NCI-H1105 treated with DMSO at 0.1 percent for 48 hours (cell line): ENCODE measurements at regions not wholly inside any gene's neighbourhood (a gene's known extent, or its start where the extent isn't known, plus 50 kb on each side); places are given as distances from the start of the nearest gene placed in this dataset.

ENCODE experiments used
- DNase-seq: peaks from one replicate; lab custom pipeline; 2025; lab: John Stamatoyannopoulos, UW

- DNase-seq: no peak
Measured at GRCh38 chr14:71202881-71203280, 295.6 kb downstream of the PCNX1 start.

GRCh38 chr14:71203306-71203705 lies 296.0 kb downstream of the PCNX1 start:
- no peak for DNase-seq

DNA sequence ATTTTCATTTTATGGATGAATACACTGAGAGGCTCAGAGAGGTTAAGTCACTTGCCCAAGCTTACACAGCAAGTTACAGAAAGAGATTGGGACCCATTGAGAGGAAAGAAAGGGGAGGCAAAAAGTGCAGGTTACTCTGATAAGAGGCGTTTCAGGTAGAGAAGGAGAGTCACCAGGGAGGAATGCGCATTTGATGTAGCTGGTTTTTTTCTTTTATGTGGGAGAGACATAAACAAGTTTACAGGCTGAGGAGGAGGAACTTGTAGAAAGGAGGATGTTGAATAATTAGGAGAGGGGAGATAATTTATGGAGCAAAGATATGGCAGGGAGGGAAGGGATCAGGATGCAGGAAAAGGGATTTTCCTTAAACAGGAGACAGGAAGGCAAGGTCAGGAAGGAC lies 297.0 kb downstream of the PCNX1 start:
- DNase-seq: no peak

DNA sequence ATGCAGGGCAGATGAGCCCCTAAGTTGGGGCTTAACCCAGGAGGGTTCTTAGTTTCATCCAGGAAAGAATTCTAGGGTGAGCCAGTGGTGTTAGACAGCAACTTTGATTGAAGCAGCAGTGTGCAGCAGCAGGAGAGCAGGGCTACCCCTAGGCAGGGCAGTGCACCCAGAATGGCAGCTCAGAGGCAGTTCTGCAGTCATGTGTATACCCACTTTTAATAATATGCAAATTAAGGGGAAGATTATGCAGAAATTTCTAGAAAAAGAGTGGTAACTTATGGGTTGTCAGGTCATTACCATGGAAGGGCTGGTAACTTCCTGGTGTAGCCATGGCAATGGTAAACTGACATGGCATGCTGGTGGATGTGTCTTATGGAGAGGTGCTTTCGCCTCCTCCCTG lies 297.5 kb downstream of the PCNX1 start:
- no peak for DNase-seq

GRCh38 chr14:71206123-71206522 lies 298.9 kb downstream of the PCNX1 start:
- DNase-seq: no peak

DNA sequence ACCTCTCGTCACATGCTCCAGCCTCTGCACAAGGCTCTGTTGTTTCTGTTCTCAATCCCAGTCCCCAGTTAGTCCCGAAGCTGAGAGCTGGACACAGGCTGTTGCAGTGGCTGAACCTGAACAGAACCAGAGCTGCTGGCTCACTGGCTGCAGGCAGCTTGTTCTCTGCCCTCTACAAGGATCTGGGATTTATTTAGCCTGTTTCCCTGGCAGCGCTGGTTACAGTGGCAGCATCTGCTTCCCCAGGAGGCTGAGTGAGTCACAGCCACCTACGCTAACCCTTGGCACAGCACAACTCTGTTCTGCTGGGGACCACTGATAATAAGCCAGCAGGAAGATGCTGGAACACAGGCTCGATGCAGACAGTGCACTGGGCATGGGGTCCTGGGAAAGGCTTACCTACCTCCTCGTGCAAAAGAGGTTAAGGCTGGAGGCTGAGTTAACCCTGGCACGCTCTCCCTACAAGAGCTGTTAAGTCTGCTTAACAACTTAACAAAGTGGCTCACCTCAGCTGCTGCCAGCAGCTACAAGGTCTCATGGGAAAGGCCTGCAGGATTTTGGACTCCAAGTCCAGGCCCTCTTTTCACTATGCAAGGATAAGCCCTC lies 299.6 kb downstream of the PCNX1 start:
- no peak for DNase-seq

GRCh38 chr14:71208702-71209357 lies 301.6 kb downstream of the PCNX1 start:
- DNase-seq: no peak

GRCh38 chr14:71209888-71210287 lies 302.6 kb downstream of the PCNX1 start:
- no peak for DNase-seq

GRCh38 chr14:71212093-71212492 lies 304.8 kb downstream of the PCNX1 start:
- DNase-seq: no peak

DNA sequence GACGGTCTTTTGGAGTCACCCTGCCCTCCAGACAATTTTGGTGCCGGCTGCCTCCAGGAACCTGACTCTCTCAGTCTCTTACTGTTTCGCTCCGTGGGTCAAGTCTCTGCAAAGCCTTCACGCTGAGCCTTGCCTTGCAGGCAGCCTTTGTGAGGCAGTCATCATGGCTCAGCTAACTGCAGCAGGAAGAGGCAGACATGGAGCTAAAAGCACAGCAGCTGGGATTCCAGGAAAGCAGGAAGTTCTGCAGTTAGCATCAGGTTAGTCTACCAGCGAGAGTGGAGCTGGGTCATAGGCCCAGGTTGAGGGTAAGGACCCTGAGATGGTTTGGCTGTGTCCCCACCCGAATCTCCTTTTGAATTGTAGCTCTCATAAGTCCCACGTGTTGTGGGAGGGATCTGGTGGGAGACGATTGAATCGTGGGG lies 305.4 kb downstream of the PCNX1 start:
- no peak for DNase-seq

DNA sequence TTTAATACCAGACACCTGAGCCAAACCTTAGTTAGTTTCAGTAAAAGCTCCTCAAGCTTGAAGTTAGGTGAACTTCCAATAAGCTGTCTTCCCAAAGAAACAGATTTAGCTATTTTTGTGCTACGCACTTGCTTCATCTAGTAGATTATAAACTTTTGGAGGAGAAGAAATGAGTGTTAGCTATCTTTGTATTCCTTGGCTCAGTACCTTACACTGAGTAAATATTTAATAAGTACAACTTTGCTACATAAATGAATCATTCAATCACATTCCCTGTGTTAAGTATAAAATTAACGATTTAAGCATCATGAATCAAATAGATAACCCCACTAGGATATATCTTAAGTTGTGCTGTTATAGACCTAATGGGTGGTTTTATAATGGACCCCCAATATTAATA lies 307.0 kb downstream of the PCNX1 start:
- DNase-seq: no peak

DNA sequence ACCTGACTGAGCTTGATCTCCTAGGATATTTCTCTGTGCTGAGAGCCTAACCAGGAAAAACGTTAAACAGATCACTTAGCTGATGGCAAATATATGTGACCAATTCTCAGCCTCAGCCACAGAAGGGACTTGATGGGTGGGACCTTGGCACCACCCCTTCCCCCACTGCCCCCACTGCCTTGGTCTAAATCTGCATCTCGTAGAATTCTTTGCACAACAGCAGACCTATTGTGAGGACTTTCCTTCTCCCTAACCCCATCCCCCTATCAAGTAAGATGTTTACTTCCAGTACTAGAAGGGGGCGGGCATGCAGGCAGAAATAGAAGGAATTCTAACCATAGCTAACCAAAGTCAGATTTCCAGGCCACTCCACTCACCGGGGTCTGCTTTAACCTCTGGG lies 313.2 kb downstream of the PCNX1 start:
- no peak for DNase-seq

DNA sequence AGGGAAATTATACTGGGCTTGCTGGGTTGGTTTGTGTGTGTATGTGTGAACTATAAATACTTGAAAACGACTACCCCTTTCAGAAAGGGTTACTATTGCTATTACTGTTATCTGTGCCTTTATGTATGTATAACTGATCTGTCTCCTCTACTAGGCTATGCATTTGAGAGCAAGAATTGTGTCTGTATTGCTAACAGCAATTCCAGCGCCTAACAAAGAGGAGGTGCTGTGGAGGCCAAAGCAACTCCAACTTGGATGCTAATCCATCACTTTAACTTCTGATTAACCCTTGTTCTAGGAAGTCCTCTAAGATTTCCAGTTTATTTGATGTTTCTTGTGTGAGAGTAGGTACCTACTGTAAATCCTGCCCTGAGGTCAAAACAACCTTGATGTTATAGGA lies 313.9 kb downstream of the PCNX1 start:
- no peak for DNase-seq

GRCh38 chr14:71225113-71225512 lies 317.9 kb downstream of the PCNX1 start:
- DNase-seq: no peak

DNA sequence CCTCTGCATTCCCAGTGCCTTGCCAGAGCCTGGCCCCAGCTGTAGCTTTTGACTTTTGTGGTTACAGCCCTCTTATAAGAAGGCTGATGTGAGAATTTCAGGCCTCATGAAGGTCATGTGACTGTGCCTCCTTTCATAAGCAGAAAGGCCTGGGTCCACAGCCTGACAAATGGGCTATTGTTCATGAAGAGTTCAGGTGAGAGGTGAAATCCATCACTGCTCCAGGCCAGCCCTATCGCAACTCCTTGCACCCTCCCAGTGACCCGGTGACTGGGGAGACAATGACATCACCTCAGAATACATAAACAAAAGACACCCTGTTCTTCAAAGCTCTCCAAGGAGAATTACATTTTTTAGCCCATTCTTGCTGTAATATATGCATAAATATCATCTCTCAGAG lies 321.5 kb downstream of the PCNX1 start:
- no peak for DNase-seq

GRCh38 chr14:71229875-71230274 lies 322.6 kb downstream of the PCNX1 start:
- DNase-seq: no peak

- DNase-seq: no peak
Measured at GRCh38 chr14:71230897-71231296, 323.6 kb downstream of the PCNX1 start.

DNA sequence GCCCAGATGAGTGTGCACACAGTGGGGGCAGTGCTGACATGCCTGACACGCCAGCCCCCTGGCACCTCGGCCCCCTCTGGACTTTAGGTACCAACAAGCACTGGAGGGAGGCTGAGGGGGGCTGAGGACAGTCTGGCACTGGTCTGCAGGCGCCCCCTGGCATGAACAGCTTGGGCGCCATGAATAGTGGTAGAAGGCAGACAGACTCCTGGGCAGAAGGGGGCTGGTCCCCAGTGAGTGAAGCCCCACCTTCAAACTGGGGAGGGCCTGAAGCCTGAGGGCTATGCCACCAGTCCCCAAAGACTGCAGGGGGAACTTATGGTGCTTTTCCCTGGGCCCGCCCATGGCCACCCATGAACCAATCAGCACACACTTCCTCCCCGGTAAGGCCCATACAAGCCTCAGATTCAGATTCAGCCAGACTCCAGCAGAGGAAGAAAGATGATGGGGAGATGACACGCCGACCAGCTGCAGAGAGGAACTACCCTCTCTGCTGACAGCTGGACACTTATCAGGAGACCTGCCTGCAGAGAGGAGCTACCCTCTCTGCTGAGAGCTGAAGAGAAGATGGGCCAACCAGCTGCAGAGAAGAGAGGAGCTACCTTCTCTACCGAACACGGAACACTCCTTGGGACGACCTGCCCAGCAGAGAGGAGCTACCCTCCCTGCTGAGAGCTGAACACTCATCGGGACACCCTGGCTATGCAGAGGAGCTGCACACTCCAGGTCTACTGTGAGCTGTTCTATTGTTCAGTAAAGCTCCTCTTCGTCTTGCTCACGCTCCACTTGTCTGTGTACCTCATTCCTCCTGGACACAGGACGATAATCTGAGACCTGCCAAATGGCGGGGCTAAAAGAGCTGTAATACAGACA lies 324.5 kb downstream of the PCNX1 start:
- no peak for DNase-seq

DNA sequence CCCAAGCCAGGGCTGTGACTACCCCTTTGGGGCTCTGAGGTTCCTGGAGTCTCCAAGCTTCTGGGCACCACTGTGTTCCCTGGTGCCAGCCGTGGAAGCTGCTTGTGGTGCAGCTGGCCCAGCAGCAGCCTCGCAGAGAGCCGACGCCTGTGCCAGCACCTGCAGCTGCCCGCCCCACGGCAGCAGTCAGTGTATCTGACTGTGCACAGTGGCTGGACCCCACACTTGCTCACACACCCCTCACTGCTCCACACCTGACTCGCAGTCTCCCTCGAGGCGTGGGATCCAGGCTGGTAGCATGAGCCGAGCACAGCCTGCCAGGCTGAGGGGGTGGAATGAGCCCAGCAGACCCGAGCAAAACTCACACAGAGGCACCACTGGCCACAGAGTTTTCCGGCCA lies 325.2 kb downstream of the PCNX1 start:
- DNase-seq: no peak

- DNase-seq: no peak
Measured at GRCh38 chr14:71235875-71236274, 328.6 kb downstream of the PCNX1 start.

GRCh38 chr14:71236487-71236886 lies 329.2 kb downstream of the PCNX1 start:
- no peak for DNase-seq

GRCh38 chr14:71237556-71237955 lies 330.3 kb downstream of the PCNX1 start:
- no peak for DNase-seq

DNA sequence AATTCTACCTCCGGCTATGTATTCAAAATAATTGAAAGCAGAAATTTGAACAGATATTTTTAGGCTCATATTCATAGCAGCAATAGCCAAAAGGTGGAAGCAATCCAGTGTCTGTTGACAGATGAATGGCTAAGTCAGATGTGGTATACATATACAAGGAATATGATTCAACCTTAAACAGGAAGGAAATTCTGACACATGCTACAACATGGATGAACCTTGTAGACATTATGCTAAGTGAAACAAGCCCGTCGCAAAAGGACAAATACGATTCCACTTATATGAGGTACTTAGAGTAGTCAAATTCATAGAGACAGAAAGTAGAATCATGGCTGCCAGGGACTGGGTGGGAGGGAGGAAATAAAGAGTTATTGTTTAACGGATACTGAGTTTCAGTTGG lies 331.6 kb downstream of the PCNX1 start:
- no peak for DNase-seq
